ENCODE measurements at regions not wholly inside any gene's neighbourhood (a gene's known extent, or its start where the extent isn't known, plus 50 kb on each side); places are given as distances from the start of the nearest gene placed in this dataset.

DNA sequence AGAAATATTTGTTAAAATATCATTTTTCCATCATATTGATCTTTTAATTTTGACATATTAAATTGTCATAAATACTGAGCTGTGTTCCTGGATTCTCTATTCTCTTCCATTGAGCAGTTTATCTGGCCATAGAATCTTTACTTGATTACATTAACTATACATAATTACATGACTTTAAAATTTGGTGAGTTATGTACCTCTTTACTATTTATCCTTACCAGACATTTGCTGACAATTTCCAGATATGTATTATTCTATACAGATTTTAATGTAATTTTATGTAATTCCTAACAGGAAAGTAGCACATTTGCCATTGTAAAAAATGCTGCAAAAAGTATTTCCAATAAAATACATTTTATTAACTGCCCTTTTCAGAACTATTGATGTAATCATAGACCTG, 770.3 kb downstream of the KCTD16 start:
- TF ChIP-seq, protein P1, sequence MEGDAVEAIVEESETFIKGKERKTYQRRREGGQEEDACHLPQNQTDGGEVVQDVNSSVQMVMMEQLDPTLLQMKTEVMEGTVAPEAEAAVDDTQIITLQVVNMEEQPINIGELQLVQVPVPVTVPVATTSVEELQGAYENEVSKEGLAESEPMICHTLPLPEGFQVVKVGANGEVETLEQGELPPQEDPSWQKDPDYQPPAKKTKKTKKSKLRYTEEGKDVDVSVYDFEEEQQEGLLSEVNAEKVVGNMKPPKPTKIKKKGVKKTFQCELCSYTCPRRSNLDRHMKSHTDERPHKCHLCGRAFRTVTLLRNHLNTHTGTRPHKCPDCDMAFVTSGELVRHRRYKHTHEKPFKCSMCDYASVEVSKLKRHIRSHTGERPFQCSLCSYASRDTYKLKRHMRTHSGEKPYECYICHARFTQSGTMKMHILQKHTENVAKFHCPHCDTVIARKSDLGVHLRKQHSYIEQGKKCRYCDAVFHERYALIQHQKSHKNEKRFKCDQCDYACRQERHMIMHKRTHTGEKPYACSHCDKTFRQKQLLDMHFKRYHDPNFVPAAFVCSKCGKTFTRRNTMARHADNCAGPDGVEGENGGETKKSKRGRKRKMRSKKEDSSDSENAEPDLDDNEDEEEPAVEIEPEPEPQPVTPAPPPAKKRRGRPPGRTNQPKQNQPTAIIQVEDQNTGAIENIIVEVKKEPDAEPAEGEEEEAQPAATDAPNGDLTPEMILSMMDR (IDR thresholded peaks at IDR 0.05; ENCODE audit: insufficient read depth, low read depth, low read length): no peak
- TF ChIP-seq EZH2 (IDR thresholded peaks at IDR 0.05; ENCODE audit: insufficient read depth, low read length): no peak

Data from astrocyte (in vitro differentiated cells and primary cell).